HG03378 (cell line): ENCODE measurements at regions not wholly inside any gene's neighbourhood (a gene's known extent, or its start where the extent isn't known, plus 50 kb on each side); places are given as distances from the start of the nearest gene placed in this dataset.
A peak's percentile ranks its signal among the peaks of the same experiment; 100 is the strongest.

Experiments used
- ATAC-seq: cut with Tn5 transposase; IDR thresholded peaks from one replicate; pipeline ENCODE4 v1.9.1; 2021; ENCODE audit warnings: mild to moderate bottlenecking, moderate library complexity; ENCODE audit not compliant: unreplicated experiment

GRCh38 chr10:6339891-6340290, 137.2 kb downstream of the PFKFB3 start:
- no peak for ATAC-seq

DNA sequence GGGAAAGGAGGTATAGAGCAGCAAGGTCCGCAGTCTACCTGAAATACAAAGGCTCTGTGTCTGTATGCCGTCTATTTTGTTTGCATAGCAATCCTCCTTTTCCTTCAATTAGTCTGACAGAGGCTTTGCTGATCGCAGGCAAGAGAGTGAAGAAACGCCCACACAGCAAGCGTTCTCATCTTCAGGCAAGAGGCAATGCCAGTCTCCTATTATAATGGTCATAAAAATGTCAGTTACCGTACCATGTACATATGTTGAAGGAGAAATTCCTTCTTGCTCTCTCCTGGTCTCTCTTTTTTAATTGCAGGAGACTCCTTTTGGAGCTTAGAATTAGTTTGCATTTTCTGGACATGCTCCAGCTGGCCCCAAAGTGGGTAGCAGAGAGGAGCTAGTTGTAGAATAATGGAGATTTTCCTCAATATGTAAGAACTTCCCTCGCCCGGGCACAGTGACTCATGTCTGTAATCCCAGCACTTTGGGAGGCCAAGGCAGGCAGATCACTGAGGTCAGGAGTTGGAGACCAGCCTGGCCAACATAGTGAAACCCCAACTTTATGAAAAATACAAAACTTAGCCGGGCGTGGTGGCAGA, 139.5 kb downstream of the PFKFB3 start:
- ATAC-seq: no peak

GRCh38 chr10:6343305-6344010, 140.7 kb downstream of the PFKFB3 start:
- ATAC-seq: no peak

GRCh38 chr10:6345404-6345803, 142.7 kb downstream of the PFKFB3 start:
- no peak for ATAC-seq

GRCh38 chr10:6346631-6347030, 143.9 kb downstream of the PFKFB3 start:
- no peak for ATAC-seq

DNA sequence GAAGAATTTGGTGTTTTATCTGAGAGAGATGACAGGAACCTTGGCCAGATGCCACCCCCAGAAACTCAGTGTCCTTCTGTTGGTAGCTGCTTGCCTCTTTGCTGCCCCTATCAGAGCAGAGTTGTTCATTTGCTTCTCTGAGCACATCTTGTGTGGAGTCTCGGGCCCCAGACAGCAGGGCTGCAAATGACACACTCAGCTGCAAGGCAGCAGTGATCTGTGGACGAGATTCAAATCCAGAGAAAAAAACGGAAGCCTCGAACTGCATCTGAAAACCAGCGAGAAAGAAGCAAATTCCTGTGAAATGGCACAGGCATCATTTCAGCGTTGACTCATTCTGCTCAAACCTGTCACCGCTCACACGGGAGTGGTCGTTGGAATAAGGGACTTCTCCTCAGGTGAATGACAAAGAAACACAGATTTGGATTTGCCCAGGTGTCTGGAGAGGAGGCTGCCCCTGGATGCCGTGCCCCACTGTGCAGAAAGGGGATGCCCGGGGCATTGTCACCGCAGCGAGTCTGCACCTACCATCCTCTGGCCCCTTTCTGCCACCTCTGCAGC, 144.7 kb downstream of the PFKFB3 start:
- ATAC-seq: peak; percentile 26

GRCh38 chr10:6348096-6348874, 145.6 kb downstream of the PFKFB3 start:
- ATAC-seq: peak; percentile 94

DNA sequence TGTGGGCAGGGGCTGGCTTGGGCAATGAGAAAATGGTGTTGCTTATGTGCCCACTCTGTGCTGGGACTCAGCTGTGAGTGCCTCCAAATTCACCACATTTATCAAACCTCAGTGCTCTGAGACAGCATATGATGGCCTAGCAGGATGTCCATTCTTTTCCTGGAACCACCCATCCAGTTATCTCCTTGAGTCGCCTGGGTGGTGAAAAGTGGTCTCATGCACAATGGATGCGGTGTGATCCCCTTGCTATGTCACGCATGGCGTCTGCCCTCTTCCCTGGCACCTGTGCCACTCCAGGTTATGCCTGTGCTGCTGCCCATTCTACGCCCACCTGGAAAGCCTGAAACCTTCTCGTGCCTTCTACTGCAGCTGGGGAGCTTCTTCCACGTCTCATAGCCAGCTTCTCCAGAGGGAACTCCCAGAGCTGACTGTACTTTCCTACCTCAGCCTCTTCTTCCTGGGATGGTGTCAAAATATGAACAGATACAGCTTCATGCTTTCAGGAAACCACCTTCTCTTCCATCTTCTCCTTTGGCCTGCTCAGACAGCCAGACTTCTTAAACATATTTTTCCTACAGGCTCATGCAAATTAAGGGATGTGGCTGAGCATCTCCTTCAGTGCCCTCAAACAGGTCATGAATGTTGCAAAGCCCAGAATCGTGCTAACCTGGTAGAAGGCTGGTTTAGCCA, 147.3 kb downstream of the PFKFB3 start:
- ATAC-seq: no peak

GRCh38 chr10:6350609-6351008, 147.9 kb downstream of the PFKFB3 start:
- no peak for ATAC-seq

DNA sequence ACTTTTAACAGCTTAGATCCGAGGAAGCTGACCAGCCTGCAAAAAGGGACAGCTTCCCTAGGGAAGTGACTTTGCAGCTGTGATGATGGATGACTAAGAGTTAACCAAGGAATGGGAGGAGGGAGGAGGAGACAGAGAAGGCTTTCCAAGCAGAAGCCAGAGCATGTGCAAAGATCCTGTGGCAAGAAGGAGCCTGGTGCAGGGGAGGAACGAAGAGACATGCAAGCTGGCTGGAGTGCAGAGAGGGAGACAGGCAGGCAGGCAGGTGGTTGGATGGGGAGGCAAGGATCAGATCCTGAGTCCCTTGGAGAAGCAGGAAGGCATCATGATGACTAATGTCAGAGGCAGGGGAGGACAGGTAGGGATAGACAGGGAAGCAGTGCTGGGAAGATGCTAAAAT, 148.8 kb downstream of the PFKFB3 start:
- no peak for ATAC-seq

GRCh38 chr10:6353526-6353925, 150.8 kb downstream of the PFKFB3 start:
- ATAC-seq: no peak

- ATAC-seq: no peak
Measured at GRCh38 chr10:6354168-6354772, 151.5 kb downstream of the PFKFB3 start.

GRCh38 chr10:6356280-6356793, 153.6 kb downstream of the PFKFB3 start:
- no peak for ATAC-seq

DNA sequence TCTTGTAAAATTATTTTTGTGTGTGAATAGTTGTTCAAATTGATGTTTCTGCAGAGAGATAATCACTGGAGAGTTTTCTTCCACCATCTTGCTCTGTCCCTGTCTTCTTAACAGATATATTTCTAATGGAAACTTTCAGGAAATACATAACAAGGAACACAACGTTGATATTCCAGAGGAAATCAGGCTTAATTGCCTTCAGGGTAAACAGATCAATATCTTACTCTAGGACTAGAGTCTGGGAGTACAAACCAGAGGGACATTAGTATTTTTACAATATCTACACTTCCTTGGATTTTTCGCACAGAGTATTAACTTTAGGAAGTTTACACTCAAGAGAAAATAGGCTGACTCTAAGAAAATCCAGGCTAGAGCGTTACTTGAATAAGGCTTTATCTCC, 159.1 kb downstream of the PFKFB3 start:
- ATAC-seq: no peak

DNA sequence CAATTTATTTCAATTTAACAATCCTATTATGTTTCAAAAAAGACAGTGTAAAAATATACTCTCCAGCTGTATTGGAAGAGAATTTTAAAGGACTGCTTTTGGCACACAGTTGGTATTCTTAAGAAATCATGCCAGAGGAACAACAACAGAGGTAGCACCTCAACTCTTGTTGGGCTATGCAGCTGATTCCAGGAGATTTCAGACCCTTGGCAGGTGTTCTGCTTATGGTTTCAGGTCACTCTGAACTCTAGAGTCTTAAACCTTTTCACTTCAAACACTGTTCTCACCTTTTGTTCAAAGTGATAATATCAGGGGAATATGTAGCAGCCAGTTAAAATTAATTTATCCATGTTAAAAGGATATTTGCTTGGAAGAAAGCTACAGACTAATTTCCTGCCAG, 160.1 kb downstream of the PFKFB3 start:
- ATAC-seq: no peak

- ATAC-seq: no peak
Measured at GRCh38 chr10:6363511-6363910, 160.8 kb downstream of the PFKFB3 start.

DNA sequence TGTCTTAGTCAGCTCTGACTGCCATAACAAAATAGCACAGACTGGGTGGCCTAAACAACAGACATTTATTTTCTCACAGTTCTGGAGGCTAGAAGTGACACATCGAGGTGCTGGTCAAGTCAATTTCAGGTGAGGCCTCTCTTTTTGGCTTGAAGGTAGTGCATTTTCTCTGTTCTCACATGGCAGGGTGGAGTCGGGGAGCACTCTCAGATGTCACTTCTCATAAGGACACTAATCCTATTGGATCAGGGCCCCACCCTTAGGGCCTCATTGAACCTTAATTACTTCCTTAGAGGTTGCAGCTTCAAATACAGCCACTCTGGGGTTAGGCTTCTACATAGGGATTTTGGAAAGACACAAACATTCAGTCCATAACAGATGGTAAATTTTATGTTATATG, 161.6 kb downstream of the PFKFB3 start:
- ATAC-seq: no peak

GRCh38 chr10:6364893-6365292, 162.2 kb downstream of the PFKFB3 start:
- no peak for ATAC-seq

- no peak for ATAC-seq
Measured at GRCh38 chr10:6365384-6365783, 162.7 kb downstream of the PFKFB3 start.
